CD4-positive, alpha-beta T cell treated with Interleukin-4 for 4 hours (primary cell): ENCODE measurements at regions not wholly inside any gene's neighbourhood (a gene's known extent, or its start where the extent isn't known, plus 50 kb on each side); places are given as distances from the start of the nearest gene placed in this dataset.
"Not testable (repeated sequence)": the region's sequence is repeated elsewhere in the genome, so short reads cannot be mapped to it uniquely, and the experiment has no call there.

Experiments used
- DNase-seq: peaks from one replicate; pipeline ENCODE4 v3.0.0-alpha.2; 2020

- no peak for DNase-seq
These were observed 457.8 kb downstream of the EIPR1 start for GRCh38 chr2:2919574-2920365.

- DNase-seq: no peak
These were observed 458.6 kb downstream of the EIPR1 start for GRCh38 chr2:2919026-2919425.

GRCh38 chr2:2916621-2917020 is 461.0 kb downstream of the EIPR1 start:
- DNase-seq: no peak

GRCh38 chr2:2914252-2914651 is 463.4 kb downstream of the EIPR1 start:
- no peak for DNase-seq

- no peak for DNase-seq
These were observed 464.0 kb downstream of the EIPR1 start for GRCh38 chr2:2913601-2914120.

GRCh38 chr2:2912731-2913130 is 464.9 kb downstream of the EIPR1 start:
- DNase-seq: no peak

GRCh38 chr2:2912293-2912692 is 465.3 kb downstream of the EIPR1 start:
- no peak for DNase-seq

- no peak for DNase-seq
These were observed 467.4 kb downstream of the EIPR1 start for GRCh38 chr2:2910259-2910658.

- no peak for DNase-seq
These were observed 468.3 kb downstream of the EIPR1 start for GRCh38 chr2:2909086-2910035.

- no peak for DNase-seq
These were observed 471.5 kb downstream of the EIPR1 start for GRCh38 chr2:2906091-2906490.

GRCh38 chr2:2904721-2905350 is 472.8 kb downstream of the EIPR1 start:
- no peak for DNase-seq

GRCh38 chr2:2902547-2903281 is 474.9 kb downstream of the EIPR1 start:
- no peak for DNase-seq

- no peak for DNase-seq
These were observed 476.0 kb downstream of the EIPR1 start for GRCh38 chr2:2901384-2902345.

- DNase-seq: no peak
These were observed 477.8 kb downstream of the EIPR1 start for GRCh38 chr2:2899826-2900225.

GRCh38 chr2:2898744-2899143 is 478.9 kb downstream of the EIPR1 start:
- no peak for DNase-seq

- no peak for DNase-seq
These were observed 481.0 kb downstream of the EIPR1 start for GRCh38 chr2:2896643-2897042.

GRCh38 chr2:2896011-2896410 is 481.6 kb downstream of the EIPR1 start:
- no peak for DNase-seq

GRCh38 chr2:2894011-2894410 is 483.6 kb downstream of the EIPR1 start:
- DNase-seq: not testable (repeated sequence)

- no peak for DNase-seq
These were observed 484.7 kb downstream of the EIPR1 start for GRCh38 chr2:2892892-2893291.

GRCh38 chr2:2892378-2892777 is 485.2 kb downstream of the EIPR1 start:
- no peak for DNase-seq

GRCh38 chr2:2890901-2891300 is 486.7 kb downstream of the EIPR1 start:
- no peak for DNase-seq
